A549 (cell line): ENCODE measurements at regions not wholly inside any gene's neighbourhood (a gene's known extent, or its start where the extent isn't known, plus 50 kb on each side); places are given as distances from the start of the nearest gene placed in this dataset.

Source experiments
- ATAC-seq, 2 experiments: fragments of 200-7000 bp in 1 of 2; fragments of >200 bp in 1 of 2; cut with Nextera tagmentation in 1 of 2; cut with Tn5 transposase in 1 of 2; 3 replicates each; pipeline versions ENCODE4 v1.8.0 to v1.9.1; 2018 to 2020; ENCODE audit warnings: mild to moderate bottlenecking in 1 of 2, moderate library complexity in 1 of 2
- CTCF ChIA-PET: fragments of 300-600 bp; sonication (Branson Sonifier 250); formaldehyde crosslinking; extraction: SDS; loops from one replicate; lab custom pipeline; 2021; ENCODE audit warnings: antibody characterized with exemption, inconsistent platforms; lab: Yijun Ruan, JAX
- POLR2A ChIA-PET: fragments of 350-600 bp; formaldehyde crosslinking; extraction: SDS; loops from one replicate; lab custom pipeline; 2021; ENCODE audit warnings: antibody characterized with exemption, inconsistent platforms; lab: Yijun Ruan, JAX
- DNase-seq, 2 experiments: peaks; one replicate each; pipeline versions ENCODE4 v3.0.0 to v3.0.0-alpha.2; 2011 to 2016; ENCODE audit warnings: low read depth in 1 of 2, low spot score in 1 of 2
- FAIRE-seq: peaks from 2 replicates; lab custom pipeline; 2011; peaks lifted over from hg19 to GRCh38; lab: Jason Lieb, UNC
- H3K27ac ChIP-seq, 2 experiments: fragments of >200 bp; sonication (Bioruptor Twin); formaldehyde crosslinking; 3 replicates each; pipeline ENCODE4 v1.5.1; 2016 to 2017
- H3K4me1 ChIP-seq: fragments of >200 bp; sonication (Bioruptor Twin); formaldehyde crosslinking; 3 replicates; pipeline ENCODE4 v1.6.1; 2016
- H3K4me2 ChIP-seq: fragments of >200 bp; sonication (Bioruptor Twin); formaldehyde crosslinking; 3 replicates; pipeline ENCODE4 v1.6.1; 2016
- H3K4me3 ChIP-seq: fragments of >200 bp; sonication (Bioruptor Twin); formaldehyde crosslinking; 3 replicates; pipeline ENCODE4 v1.5.1; 2016
- H3K9me3 ChIP-seq: fragments of >200 bp; sonication (Bioruptor Twin); formaldehyde crosslinking; 3 replicates; pipeline ENCODE4 v1.6.1; 2016
- ATOH8 ChIP-seq: fragments of 250-450 bp; sonication (Bioruptor Pico); IDR thresholded peaks from 2 replicates; pipeline ENCODE4 v1.5.0; 2020; ENCODE audit warnings: low read depth, mild to moderate bottlenecking, moderate library complexity
- CBX8 ChIP-seq: fragments of 200-600 bp; sonication (generic); IDR thresholded peaks from 2 replicates; pipeline ENCODE4 v1.6.1; 2016
- CEBPB ChIP-seq, 2 experiments: fragments of >200 bp in 1 of 2; sonication (Bioruptor Twin) in 1 of 2; formaldehyde crosslinking in 1 of 2; IDR thresholded peaks; 2 replicates each; pipeline ENCODE4 v1.6.1; 2012 to 2016
- E2F6 ChIP-seq: IDR thresholded peaks from 2 replicates; pipeline ENCODE4 v1.6.1; 2012; ENCODE audit warnings: low read depth, borderline replicate concordance
- EHF ChIP-seq: fragments of 250-450 bp; sonication (Bioruptor Pico); IDR thresholded peaks from 2 replicates; pipeline ENCODE4 v1.5.0; 2020; ENCODE audit warnings: mild to moderate bottlenecking
- ESRRA ChIP-seq: fragments of 150-350 bp; IDR thresholded peaks from 2 replicates; pipeline ENCODE4 v1.6.1; 2014; ENCODE audit warnings: mild to moderate bottlenecking, low read length, borderline replicate concordance
- FOSL2 ChIP-seq, 2 experiments: fragments of 450-650 bp in 1 of 2; fragments of >200 bp in 1 of 2; sonication (Bioruptor Twin) in 1 of 2; formaldehyde crosslinking; IDR thresholded peaks; 2 replicates each; pipeline versions ENCODE4 v1.5.0 to v1.6.1; 2016 to 2020; ENCODE audit warnings: mild to moderate bottlenecking in 1 of 2, moderate library complexity in 1 of 2
- FOXS1 ChIP-seq: fragments of 250-450 bp; sonication (Bioruptor Pico); IDR thresholded peaks from 2 replicates; pipeline ENCODE4 v1.5.0; 2020; ENCODE audit warnings: mild to moderate bottlenecking, moderate library complexity
- GATA3 ChIP-seq: IDR thresholded peaks from 2 replicates; pipeline ENCODE4 v1.6.1; 2012; ENCODE audit warnings: borderline replicate concordance
- HEYL ChIP-seq: fragments of 250-450 bp; sonication (Bioruptor Pico); IDR thresholded peaks from 2 replicates; pipeline ENCODE4 v1.8.0; 2021; ENCODE audit warnings: mild to moderate bottlenecking, moderate library complexity
- HOXB13 ChIP-seq: fragments of 250-450 bp; sonication (Bioruptor Pico); IDR thresholded peaks from 2 replicates; pipeline ENCODE4 v1.5.0; 2020; ENCODE audit warnings: low read depth, mild to moderate bottlenecking, moderate library complexity
- JUN ChIP-seq, 2 experiments: fragments of >200 bp; sonication (Bioruptor Twin); formaldehyde crosslinking; IDR thresholded peaks; 2 replicates in 1 of 2; 3 replicates in 1 of 2; pipeline ENCODE4 v1.6.1; 2016 to 2017
- JUNB ChIP-seq: fragments of >200 bp; sonication (Bioruptor Twin); formaldehyde crosslinking; IDR thresholded peaks from 2 replicates; pipeline ENCODE4 v1.6.1; 2016
- MYC ChIP-seq: IDR thresholded peaks from 2 replicates; pipeline ENCODE4 v1.6.1; 2012; ENCODE audit warnings: mild to moderate bottlenecking, inconsistent platforms, low read length, improper control_type of control experiment, borderline replicate concordance
- NPAS2 ChIP-seq: fragments of 250-450 bp; sonication (Bioruptor Pico); IDR thresholded peaks from 2 replicates; pipeline ENCODE4 v1.8.0; 2022; ENCODE audit warnings: mild to moderate bottlenecking, moderate library complexity, borderline replicate concordance
- POLR2A ChIP-seq: IDR thresholded peaks from 2 replicates; pipeline ENCODE4 v1.6.1; 2012; ENCODE audit warnings: mild to moderate bottlenecking, low read length
- RARB ChIP-seq: fragments of 250-450 bp; sonication (Bioruptor Pico); IDR thresholded peaks from 2 replicates; pipeline ENCODE4 v1.8.0; 2021; ENCODE audit warnings: mild to moderate bottlenecking, moderate library complexity
- RCOR1 ChIP-seq: fragments of 150-350 bp; IDR thresholded peaks from 2 replicates; pipeline ENCODE4 v1.6.1; 2014; ENCODE audit warnings: antibody characterized with exemption, low read length, low read depth
- RNF2 ChIP-seq: fragments of 200-600 bp; sonication (generic); IDR thresholded peaks from 2 replicates; pipeline ENCODE4 v1.6.1; 2016; ENCODE audit warnings: low read depth, mild to moderate bottlenecking, antibody characterized with exemption, moderate library complexity, borderline replicate concordance
- SREBF2 ChIP-seq: fragments of 450-650 bp; IDR thresholded peaks from 2 replicates; pipeline ENCODE4 v1.6.1; 2014; ENCODE audit warnings: mild to moderate bottlenecking, moderate library complexity
- TFCP2L1 ChIP-seq: fragments of 250-450 bp; sonication (Bioruptor Pico); IDR thresholded peaks from 2 replicates; pipeline ENCODE4 v1.5.0; 2021; ENCODE audit warnings: mild to moderate bottlenecking
- ZSCAN20 ChIP-seq: fragments of 250-450 bp; sonication (Bioruptor Pico); IDR thresholded peaks from 2 replicates; pipeline ENCODE4 v1.8.0; 2022; ENCODE audit warnings: mild to moderate bottlenecking, moderate library complexity
- WGBS: methylation state at CpG from one replicate; pipeline ENCODE4 v1.1.6; 2017; ENCODE audit errors: missing lambda C conversion rate; 5-methylcytosine and 5-hydroxymethylcytosine counted together
- TF ChIP-seq, protein P1 (sequence below): fragments of >200 bp; sonication (Bioruptor Twin); formaldehyde crosslinking; IDR thresholded peaks from 3 replicates; pipeline ENCODE4 v1.6.1; 2016
- TF ChIP-seq, protein P2 (sequence below): fragments of >200 bp; sonication (Bioruptor Twin); formaldehyde crosslinking; IDR thresholded peaks from 3 replicates; pipeline ENCODE4 v1.5.1; 2016

DNA sequence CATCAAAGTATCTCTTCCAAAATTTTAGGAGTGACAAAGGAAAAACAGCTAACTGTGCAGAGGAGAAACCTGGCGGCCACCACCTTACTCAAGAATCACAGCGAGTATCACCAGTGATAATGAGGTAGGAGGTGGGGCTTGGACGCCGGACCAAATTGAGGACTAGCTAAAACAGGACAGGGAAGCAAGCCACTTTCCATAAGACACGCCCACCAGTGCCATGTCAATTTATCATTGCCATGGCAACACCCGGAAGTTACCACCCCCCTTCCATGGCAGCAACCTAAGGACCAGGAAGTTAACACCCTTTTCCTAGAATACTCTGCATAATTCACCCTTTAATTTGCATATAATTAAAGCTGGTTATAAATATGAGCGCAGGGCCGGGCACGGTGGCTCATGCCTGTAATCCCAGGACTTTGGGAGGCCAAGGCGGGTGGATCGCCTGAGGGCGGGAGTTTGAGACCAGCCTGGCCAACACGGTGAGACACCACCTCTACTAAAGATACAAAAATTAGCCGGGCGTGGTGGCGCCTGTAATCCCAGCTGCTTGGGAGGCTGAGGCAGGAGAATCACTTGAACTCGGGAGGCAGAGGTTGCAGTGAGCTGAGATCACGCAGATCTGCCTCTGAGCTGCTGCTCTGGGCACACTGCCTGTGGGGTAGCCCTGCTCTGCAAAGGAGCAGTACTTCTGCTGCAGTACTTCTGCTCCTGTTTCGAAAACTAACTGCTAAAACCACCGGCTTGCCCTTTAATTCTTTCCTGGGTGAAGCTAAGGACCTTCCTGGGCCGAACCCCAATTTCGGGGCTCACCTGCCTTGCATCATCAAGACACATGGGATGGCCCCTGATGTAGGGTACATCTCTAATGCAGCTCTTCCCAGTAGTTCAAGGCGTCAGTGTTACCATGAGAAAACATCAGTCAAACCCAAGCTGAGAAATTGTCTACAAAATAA is 116.7 kb downstream of the HMX1 start:
- ATAC-seq, result no peak

DNA sequence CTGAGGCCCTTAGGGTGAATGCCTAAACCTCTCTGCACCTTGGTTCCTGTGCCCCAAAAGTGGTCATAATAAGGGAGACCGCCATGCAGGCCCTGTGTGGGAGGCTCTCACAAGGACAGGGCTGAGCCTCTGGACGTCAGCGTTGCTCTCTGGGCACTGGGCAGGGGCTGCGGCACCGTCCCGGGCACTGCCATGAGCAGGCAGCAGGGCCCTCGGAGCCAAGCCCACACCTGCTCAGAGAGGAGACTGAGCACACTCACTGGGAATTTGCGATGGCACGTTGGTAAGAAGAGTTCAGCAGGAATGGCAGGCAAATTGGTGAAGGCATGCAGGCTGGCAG is 123.4 kb downstream of the HMX1 start:
- ATAC-seq (no peak), DNase-seq (no peak), FAIRE-seq (no peak)
- Histone ChIP-seq H3K9me3 (no peaks in the 10 kb centered on the region), H3K4me1 (no peaks in the 10 kb centered on the region), H3K4me2 (no peak overlapping the region), H3K27ac (no peak overlapping the region), H3K4me3 (no peak overlapping the region)
- 0% methylated on average over 3 of the region's 9 CpGs for WGBS
- ChIA-PET POLR2A (no interaction called here), CTCF (no interaction called here)
- no peak for TF ChIP-seq SREBF2
- no peak for TF ChIP-seq RCOR1
- TF ChIP-seq CEBPB (IDR thresholded peaks at IDR 0.05), result no peak
- TF ChIP-seq JUNB, result no peak
- no peak for TF ChIP-seq FOSL2 (IDR thresholded peaks at IDR 0.05)
- TF ChIP-seq FOSL2 (CRISPR knock-in tag; IDR thresholded peaks at IDR 0.05), result no peak
- TF ChIP-seq MYC, result no peak
- no peak for TF ChIP-seq FOXS1
- no peak for TF ChIP-seq EHF (CRISPR knock-in tag)
- TF ChIP-seq CBX8, result no peak

More for the DNA sequence above, 116.7 kb downstream of the HMX1 start:
- 57% methylated on average over 16 of the region's 23 CpGs for WGBS
- no peak overlapping the region for H3K4me3 ChIP-seq
- POLR2A ChIA-PET, result no interaction called here
- CTCF ChIA-PET, result interaction anchor here (0.9 kb wide), 1 partner anchor 16 kb away, joined by 3 read pairs; no protein-coding TSS in a partner anchor
- H3K27ac ChIP-seq, result no peak overlapping the region
- H3K4me2 ChIP-seq, result no peak overlapping the region
- FAIRE-seq (no peak), DNase-seq (no peak)
- no peaks in the 10 kb centered on the region; the same call in 2 of the 3 replicates for H3K9me3 ChIP-seq
- no peak for TF ChIP-seq HOXB13 (CRISPR knock-in tag)
- no peak for TF ChIP-seq JUN (IDR thresholded peaks at IDR 0.05)
- no peak for TF ChIP-seq TFCP2L1 (CRISPR knock-in tag)
- TF ChIP-seq ZSCAN20 (CRISPR knock-in tag), result no peak
- no peaks in the 10 kb centered on the region for H3K4me1 ChIP-seq

DNA sequence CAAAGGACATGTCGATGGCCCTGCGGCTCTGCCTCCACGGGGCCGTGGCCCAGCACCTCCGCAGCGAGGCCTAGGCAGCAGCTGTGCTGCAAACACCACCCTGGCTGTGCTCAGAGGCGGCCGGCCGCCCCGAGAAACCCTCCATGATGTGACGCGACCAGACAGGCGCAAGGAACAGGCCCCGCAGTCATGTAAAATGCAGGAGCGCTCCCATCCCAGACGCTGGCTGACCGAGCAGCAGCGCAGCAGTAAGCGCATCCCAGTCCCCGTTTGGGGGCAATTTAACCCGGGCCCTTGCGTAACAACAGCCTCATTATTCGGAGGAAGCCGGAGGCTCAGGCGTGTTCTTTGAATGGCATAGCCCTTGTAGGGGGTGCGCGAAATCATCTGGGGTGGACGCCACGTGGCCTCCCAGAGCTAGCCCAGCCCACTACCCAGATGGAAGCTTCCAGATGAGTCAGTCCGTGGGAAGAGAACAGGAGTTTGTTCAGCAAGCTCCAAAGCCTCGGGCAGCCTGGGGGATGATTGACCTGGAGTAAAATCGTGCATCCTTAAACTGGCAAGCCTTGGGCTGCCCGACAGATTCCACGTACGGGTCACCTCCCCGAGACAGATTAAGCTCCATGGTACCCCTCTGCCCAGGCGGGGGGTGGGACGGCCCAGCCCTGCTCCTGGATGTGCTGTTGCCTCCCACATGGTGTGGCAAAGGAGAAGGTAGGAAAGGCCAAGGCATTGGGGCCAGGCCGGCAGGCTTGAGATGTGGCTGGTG is 124.0 kb downstream of the HMX1 start:
- DNase-seq, result no peak
- FAIRE-seq, result no peak
- CTCF ChIA-PET, result no interaction called here
- TF ChIP-seq, protein P1, sequence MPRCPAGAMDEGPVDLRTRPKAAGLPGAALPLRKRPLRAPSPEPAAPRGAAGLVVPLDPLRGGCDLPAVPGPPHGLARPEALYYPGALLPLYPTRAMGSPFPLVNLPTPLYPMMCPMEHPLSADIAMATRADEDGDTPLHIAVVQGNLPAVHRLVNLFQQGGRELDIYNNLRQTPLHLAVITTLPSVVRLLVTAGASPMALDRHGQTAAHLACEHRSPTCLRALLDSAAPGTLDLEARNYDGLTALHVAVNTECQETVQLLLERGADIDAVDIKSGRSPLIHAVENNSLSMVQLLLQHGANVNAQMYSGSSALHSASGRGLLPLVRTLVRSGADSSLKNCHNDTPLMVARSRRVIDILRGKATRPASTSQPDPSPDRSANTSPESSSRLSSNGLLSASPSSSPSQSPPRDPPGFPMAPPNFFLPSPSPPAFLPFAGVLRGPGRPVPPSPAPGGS, result no peak
- TF ChIP-seq E2F6, result no peak
- no peak for TF ChIP-seq RCOR1
- no peak for TF ChIP-seq HEYL (CRISPR knock-in tag)
- TF ChIP-seq ESRRA, result no peak
- no peak for TF ChIP-seq CEBPB (IDR thresholded peaks at IDR 0.05)
- no peak for TF ChIP-seq MYC
- TF ChIP-seq ZSCAN20 (CRISPR knock-in tag), result no peak
- TF ChIP-seq ATOH8 (CRISPR knock-in tag), result no peak
- TF ChIP-seq CBX8, result no peak
- no peak for TF ChIP-seq FOSL2 (IDR thresholded peaks at IDR 0.05)
- no peak for TF ChIP-seq FOSL2 (CRISPR knock-in tag; IDR thresholded peaks at IDR 0.05)
- TF ChIP-seq POLR2A, result no peak
- TF ChIP-seq EHF (CRISPR knock-in tag), result no peak
- TF ChIP-seq GATA3, result no peak
- TF ChIP-seq NPAS2 (CRISPR knock-in tag), result no peak
- no peak for TF ChIP-seq RARB (CRISPR knock-in tag)
- TF ChIP-seq, protein P2, sequence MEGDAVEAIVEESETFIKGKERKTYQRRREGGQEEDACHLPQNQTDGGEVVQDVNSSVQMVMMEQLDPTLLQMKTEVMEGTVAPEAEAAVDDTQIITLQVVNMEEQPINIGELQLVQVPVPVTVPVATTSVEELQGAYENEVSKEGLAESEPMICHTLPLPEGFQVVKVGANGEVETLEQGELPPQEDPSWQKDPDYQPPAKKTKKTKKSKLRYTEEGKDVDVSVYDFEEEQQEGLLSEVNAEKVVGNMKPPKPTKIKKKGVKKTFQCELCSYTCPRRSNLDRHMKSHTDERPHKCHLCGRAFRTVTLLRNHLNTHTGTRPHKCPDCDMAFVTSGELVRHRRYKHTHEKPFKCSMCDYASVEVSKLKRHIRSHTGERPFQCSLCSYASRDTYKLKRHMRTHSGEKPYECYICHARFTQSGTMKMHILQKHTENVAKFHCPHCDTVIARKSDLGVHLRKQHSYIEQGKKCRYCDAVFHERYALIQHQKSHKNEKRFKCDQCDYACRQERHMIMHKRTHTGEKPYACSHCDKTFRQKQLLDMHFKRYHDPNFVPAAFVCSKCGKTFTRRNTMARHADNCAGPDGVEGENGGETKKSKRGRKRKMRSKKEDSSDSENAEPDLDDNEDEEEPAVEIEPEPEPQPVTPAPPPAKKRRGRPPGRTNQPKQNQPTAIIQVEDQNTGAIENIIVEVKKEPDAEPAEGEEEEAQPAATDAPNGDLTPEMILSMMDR, result no peak
- no peak for TF ChIP-seq RNF2
- Histone ChIP-seq H3K9me3 (no peaks in the 10 kb centered on the region), H3K4me3 (no peak overlapping the region), H3K4me1 (no peaks in the 10 kb centered on the region), H3K27ac (no peak overlapping the region), H3K4me2 (no peak overlapping the region)
- no peak for ATAC-seq
- POLR2A ChIA-PET, result no interaction called here
- WGBS, result 55% methylated on average over 19 of the region's 39 CpGs
